Calu3 (cell line): ENCODE measurements at regions not wholly inside any gene's neighbourhood (a gene's known extent, or its start where the extent isn't known, plus 50 kb on each side); places are given as distances from the start of the nearest gene placed in this dataset.

Experiments used
- BruUV-seq: library from RNA; stranded (reverse); fragments of 400-500 nt; replicated peaks from 2 replicates; lab custom pipeline; 2021; lab: Mats Ljungman, UMichigan
- CTCF ChIA-PET: fragments of 300-600 bp; sonication (Branson Sonifier 250); formaldehyde crosslinking; loops from one replicate; lab custom pipeline; 2022; ENCODE audit warnings: antibody characterized with exemption; lab: Charles Lee
- DNase-seq: peaks from one replicate; pipeline ENCODE4 v3.0.0; 2022
- H3K27ac Mint-ChIP-seq: one replicate; pipeline ENCODE4 v1.8.0; 2022; ENCODE audit warnings: mixed read lengths; ENCODE audit not compliant: unreplicated experiment
- H3K27me3 Mint-ChIP-seq: one replicate; pipeline ENCODE4 v1.8.0; 2022; ENCODE audit warnings: mixed read lengths; ENCODE audit not compliant: unreplicated experiment
- H3K36me3 Mint-ChIP-seq: one replicate; pipeline ENCODE4 v1.8.0; 2022; ENCODE audit warnings: mild to moderate bottlenecking, moderate library complexity, mixed read lengths; ENCODE audit not compliant: insufficient read depth, unreplicated experiment
- H3K4me1 Mint-ChIP-seq: one replicate; pipeline ENCODE4 v1.8.0; 2022; ENCODE audit warnings: mild to moderate bottlenecking, low read depth, mixed read lengths; ENCODE audit not compliant: unreplicated experiment
- H3K4me3 Mint-ChIP-seq: one replicate; pipeline ENCODE4 v1.8.0; 2022; ENCODE audit warnings: mild to moderate bottlenecking, low read depth, moderate library complexity, mixed read lengths; ENCODE audit not compliant: unreplicated experiment
- H3K9me3 Mint-ChIP-seq: one replicate; pipeline ENCODE4 v1.8.0; 2022; ENCODE audit warnings: low read depth, mixed read lengths; ENCODE audit not compliant: unreplicated experiment
- CTCF ChIP-seq: fragments of 200-600 bp; IDR thresholded peaks from one replicate; pipeline ENCODE4 v1.8.0; 2022; ENCODE audit warnings: antibody characterized with exemption; ENCODE audit not compliant: unreplicated experiment
- intact Hi-C: fragments of 100-400 bp; cut with micrococcal nuclease; formaldehyde crosslinking; loops from one replicate; pipeline ENCODE4 v1.10.0; 2022; ENCODE audit not compliant: unreplicated experiment

- Mint-ChIP-seq H3K9me3 (peaks cover 18% of the 10 kb centered on the region), H3K36me3 (no peaks in the 10 kb centered on the region), H3K27me3 (no peaks in the 10 kb centered on the region), H3K4me3 (no peak overlapping the region), H3K4me1 (no peaks in the 10 kb centered on the region), H3K27ac (no peak overlapping the region)
- CTCF ChIA-PET = no interaction called here
- intact Hi-C loops = no loop called here
- no peak for TF ChIP-seq CTCF
- no peak for DNase-seq
- BruUV-seq = no TSS peak
Observed at GRCh38 chr5:165079389-165079788, 1574.0 kb downstream of the MAT2B start.

DNA sequence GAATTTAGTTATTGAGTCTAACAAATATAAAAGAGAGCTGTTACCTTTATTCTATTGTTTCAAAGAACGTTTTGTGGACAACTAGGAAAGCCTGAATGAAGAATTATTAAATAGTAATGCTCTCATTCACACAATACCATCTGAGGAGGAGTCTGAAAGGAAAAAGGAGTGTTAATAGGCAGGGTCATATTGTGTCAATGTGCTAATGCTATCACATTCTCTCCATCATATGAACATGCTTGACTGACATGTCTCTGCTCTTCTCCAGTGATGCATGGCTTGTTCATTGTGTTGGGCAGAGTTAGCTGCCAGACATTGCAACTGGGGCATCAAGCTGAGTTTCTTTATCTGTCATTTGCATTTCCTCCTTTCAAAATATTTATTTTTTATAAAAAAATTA, 1578.0 kb downstream of the MAT2B start:
- intact Hi-C loops = no loop called here
- no peaks in the 10 kb centered on the region for H3K27me3 Mint-ChIP-seq
- CTCF ChIA-PET = interaction anchor here (0.7 kb wide), 1 partner anchor 9 kb away, joined by 3 read pairs; no protein-coding TSS in a partner anchor
- H3K36me3 Mint-ChIP-seq = no peaks in the 10 kb centered on the region
- no peak overlapping the region for H3K4me3 Mint-ChIP-seq
- H3K4me1 Mint-ChIP-seq = no peaks in the 10 kb centered on the region
- TF ChIP-seq CTCF = no peak
- no peak for DNase-seq
- no peak overlapping the region for H3K27ac Mint-ChIP-seq
- no TSS peak for BruUV-seq
- peaks cover 10% of the 10 kb centered on the region for H3K9me3 Mint-ChIP-seq

GRCh38 chr5:165086465-165086864, 1581.0 kb downstream of the MAT2B start:
- no peaks in the 10 kb centered on the region for H3K27me3 Mint-ChIP-seq
- CTCF ChIA-PET = no interaction called here
- no TSS peak for BruUV-seq
- H3K27ac Mint-ChIP-seq = no peak overlapping the region
- intact Hi-C loops = no loop called here
- TF ChIP-seq CTCF = no peak
- no peak for DNase-seq
- no peaks in the 10 kb centered on the region for H3K4me1 Mint-ChIP-seq
- H3K4me3 Mint-ChIP-seq = no peak overlapping the region
- no peaks in the 10 kb centered on the region for H3K36me3 Mint-ChIP-seq
- H3K9me3 Mint-ChIP-seq = peaks cover 7% of the 10 kb centered on the region

DNA sequence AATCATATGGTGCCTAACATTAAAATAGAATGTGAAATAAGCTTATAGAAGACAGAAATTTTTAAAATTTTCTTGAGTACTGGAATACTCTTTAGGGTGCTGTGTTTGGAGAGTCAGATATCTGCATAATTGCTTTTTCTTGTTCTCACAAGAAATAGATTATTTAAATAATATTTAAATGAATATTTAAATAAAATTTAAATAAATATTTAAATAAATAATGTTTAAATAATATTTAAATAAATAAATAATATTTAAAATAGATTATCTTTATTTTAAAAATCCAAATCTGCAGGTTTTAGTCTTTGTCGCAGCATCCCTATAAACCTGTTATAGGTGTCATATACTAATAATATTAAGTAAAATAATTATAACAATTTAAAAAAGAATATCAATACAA, 1589.4 kb downstream of the MAT2B start:
- no peak for TF ChIP-seq CTCF
- Mint-ChIP-seq H3K4me3 (no peak overlapping the region), H3K27me3 (no peaks in the 10 kb centered on the region), H3K9me3 (peaks cover 4% of the 10 kb centered on the region), H3K36me3 (no peaks in the 10 kb centered on the region), H3K4me1 (no peaks in the 10 kb centered on the region), H3K27ac (no peak overlapping the region)
- BruUV-seq = no TSS peak
- CTCF ChIA-PET = interaction anchor here (0.5 kb wide), 1 partner anchor 73 kb away, joined by 3 read pairs; no protein-coding TSS in a partner anchor
- intact Hi-C loops = no loop called here
- no peak for DNase-seq
